B cell (primary cell): ENCODE measurements at regions not wholly inside any gene's neighbourhood (a gene's known extent, or its start where the extent isn't known, plus 50 kb on each side); places are given as distances from the start of the nearest gene placed in this dataset.

Experiments used
- ATAC-seq: fragments of 200-7000 bp; cut with Tn5 transposase; one replicate; pipeline ENCODE4 v1.10.0; 2021; ENCODE audit warnings: low read depth, mild to moderate bottlenecking, moderate number of reproducible peaks, moderate library complexity
- CTCF ChIA-PET: fragments of 350-600 bp; sonication (Branson Sonifier 250); formaldehyde crosslinking; loops from one replicate; lab custom pipeline; 2021; ENCODE audit warnings: antibody characterized with exemption, inconsistent platforms; lab: Charles Lee
- POLR2A ChIA-PET: fragments of 350-600 bp; sonication (Branson Sonifier 250); formaldehyde crosslinking; loops from one replicate; lab custom pipeline; 2021; ENCODE audit warnings: antibody characterized with exemption; lab: Charles Lee
- DNase-seq: peaks from one replicate; pipeline ENCODE4 v3.0.0; 2013
- H2AFZ ChIP-seq: 2 replicates; pipeline ENCODE4 v1.6.1; 2012; ENCODE audit warnings: mild to moderate bottlenecking, low read depth, low read length; ENCODE audit not compliant: insufficient read depth, poor library complexity, severe bottlenecking
- H3K27ac ChIP-seq, 2 donors: 1 replicate in 1 of 2; 2 replicates in 1 of 2; pipeline ENCODE4 v1.5.1; 2012 to 2013; ENCODE audit warnings: low read length in 2 of 2, mild to moderate bottlenecking in 2 of 2, moderate library complexity in 1 of 2
- H3K27me3 ChIP-seq, 4 experiments: fragments of 200-600 bp in 1 of 4; sonication (generic) in 1 of 4; replicated peaks in 1 of 4; 1 replicate in 2 of 4; 2 replicates in 2 of 4; pipeline versions ENCODE4 v1.6.1 to v1.7.0; 2013 to 2016; ENCODE audit warnings: low read length in 3 of 4, mild to moderate bottlenecking in 2 of 4, mixed read lengths in 1 of 4, moderate library complexity in 1 of 4; ENCODE audit not compliant: insufficient read depth in 4 of 4, control insufficient read depth in 3 of 4; ENCODE audit errors: control extremely low read depth in 1 of 4
- H3K36me3 ChIP-seq, 2 experiments: replicated peaks in 1 of 2; 1 replicate in 1 of 2; 2 replicates in 1 of 2; pipeline versions ENCODE4 v1.6.1 to v1.7.1; 2013; ENCODE audit warnings: low read length in 1 of 2; ENCODE audit not compliant: insufficient read depth in 2 of 2, control insufficient read depth in 1 of 2; ENCODE audit errors: control extremely low read depth in 1 of 2, extremely low read depth in 1 of 2
- H3K4me1 ChIP-seq, 2 donors: fragments of 200-600 bp in 1 of 2; sonication (generic) in 1 of 2; 1 replicate in 1 of 2; 2 replicates in 1 of 2; pipeline versions ENCODE4 v1.5.1 to v1.6.1; 2013 to 2017; ENCODE audit warnings: low read length in 2 of 2; ENCODE audit not compliant: control insufficient read depth in 2 of 2, insufficient read depth in 2 of 2
- H3K4me2 ChIP-seq: replicated peaks from 2 replicates; pipeline ENCODE3; 2012; ENCODE audit warnings: mild to moderate bottlenecking, low read depth, low read length; ENCODE audit not compliant: poor library complexity, severe bottlenecking
- H3K4me3 ChIP-seq, 5 experiments: fragments of 200-600 bp in 1 of 5; sonication (generic) in 1 of 5; 1 replicate in 3 of 5; 2 replicates in 2 of 5; pipeline versions ENCODE4 v1.5.1 to v1.7.0; 2011 to 2016; ENCODE audit warnings: low read length in 4 of 5, mild to moderate bottlenecking in 4 of 5, low read depth in 2 of 5, control low read depth in 1 of 5, moderate library complexity in 1 of 5; ENCODE audit not compliant: insufficient read depth in 1 of 5; ENCODE audit errors: control extremely low read depth in 1 of 5, extremely low read depth in 1 of 5
- H3K79me2 ChIP-seq: fragments of 200-600 bp; sonication (generic); one replicate; pipeline ENCODE4 v1.6.0; 2016; ENCODE audit warnings: low read length; ENCODE audit not compliant: control insufficient read depth, insufficient read depth
- H3K9ac ChIP-seq: fragments of 200-600 bp; sonication (generic); 2 replicates; pipeline ENCODE4 v1.6.1; 2017; ENCODE audit warnings: mild to moderate bottlenecking, low read length, moderate library complexity
- H3K9me3 ChIP-seq, 3 donors: one replicate each; pipeline versions ENCODE4 v1.6.1 to v1.7.1; 2013; ENCODE audit warnings: low read length in 2 of 3; ENCODE audit not compliant: control insufficient read depth in 2 of 3, insufficient read depth in 1 of 3; ENCODE audit errors: control extremely low read depth in 1 of 3
- H4K20me1 ChIP-seq: 2 replicates; pipeline ENCODE4 v1.6.0; 2012; ENCODE audit warnings: mild to moderate bottlenecking, low read length; ENCODE audit not compliant: insufficient read depth, control insufficient read depth, poor library complexity, severe bottlenecking
- H3K27ac Mint-ChIP-seq: one replicate; pipeline ENCODE4 v1.8.0; 2021; ENCODE audit warnings: mixed read lengths
- H3K27me3 Mint-ChIP-seq: one replicate; pipeline ENCODE4 v1.8.0; 2021; ENCODE audit warnings: mixed read lengths
- H3K4me1 Mint-ChIP-seq: one replicate; pipeline ENCODE4 v1.8.0; 2021; ENCODE audit warnings: mixed read lengths
- H3K4me3 Mint-ChIP-seq: one replicate; pipeline ENCODE4 v1.8.0; 2021; ENCODE audit warnings: mixed read lengths
- H3K9me3 Mint-ChIP-seq: one replicate; pipeline ENCODE4 v1.8.0; 2022; ENCODE audit warnings: mixed read lengths; ENCODE audit not compliant: insufficient read depth
- CTCF ChIP-seq: fragments of 200-600 bp; IDR thresholded peaks from one replicate; pipeline ENCODE4 v1.8.0; 2022; ENCODE audit warnings: antibody characterized with exemption, mild to moderate bottlenecking
- EZH2 ChIP-seq: IDR thresholded peaks from 2 replicates; pipeline ENCODE4 v1.6.1; 2012; ENCODE audit warnings: borderline replicate concordance, low read depth, mild to moderate bottlenecking, moderate library complexity, low read length; ENCODE audit not compliant: insufficient read depth, poor library complexity, severe bottlenecking
- WGBS: methylation state at CpG from one replicate; pipeline ENCODE4 v1.1.5; 2013; ENCODE audit warnings: missing lambda C conversion rate; ENCODE audit not compliant: insufficient coverage; 5-methylcytosine and 5-hydroxymethylcytosine counted together
- intact Hi-C: fragments of 100-400 bp; cut with micrococcal nuclease; formaldehyde crosslinking; loops from one replicate; pipeline ENCODE4 v1.10.0; 2022

- H3K4me1 ChIP-seq, result peaks cover 20 to 42% of the 10 kb centered on the region in 2 donors
- no peak overlapping the region for H3K4me2 ChIP-seq
- CTCF ChIA-PET, result interaction anchor here (2.4 to 2.6 kb wide), 2 partner anchors 286 to 567 kb away, joined by 6 to 16 read pairs; no protein-coding TSS in a partner anchor
- peaks cover 0 to 14% (median 0%) of the 10 kb centered on the region in 3 donors for H3K9me3 ChIP-seq
- intact Hi-C loops, result loop anchor here (2.0 kb wide), 1 partner anchor 339 kb away; the partner anchor contains the start of gene GEMIN4
- DNase-seq, result no peak
- peaks cover 4% of the 10 kb centered on the region for H3K9me3 Mint-ChIP-seq
- H4K20me1 ChIP-seq, result peaks cover 5% of the 10 kb centered on the region
- peaks cover 14% of the 10 kb centered on the region for H3K27me3 Mint-ChIP-seq
- no peak for TF ChIP-seq CTCF
- TF ChIP-seq EZH2, result no peak
- H3K4me3 ChIP-seq, result no peak overlapping the region
- H3K36me3 ChIP-seq, result no peaks in the 10 kb centered on the region
- peaks cover 51% of the 10 kb centered on the region for H3K4me1 Mint-ChIP-seq
- no peak overlapping the region for H3K27ac ChIP-seq
- no peak overlapping the region for H3K27ac Mint-ChIP-seq
- H3K4me3 Mint-ChIP-seq, result peak overlapping the region; percentile 6
- 13% methylated on average over 18 of the region's 25 CpGs for WGBS
- peaks cover 0 to 25% (median 2%) of the 10 kb centered on the region in 4 experiments for H3K27me3 ChIP-seq
- POLR2A ChIA-PET, result no interaction called here
- peaks cover 6% of the 10 kb centered on the region for H3K79me2 ChIP-seq
- no peak overlapping the region for H3K9ac ChIP-seq
- ATAC-seq, result no peak
- no peak overlapping the region for H2AFZ ChIP-seq
Observed at GRCh38 chr17:413706-414380, 61.2 kb upstream of the RPH3AL start.

DNA sequence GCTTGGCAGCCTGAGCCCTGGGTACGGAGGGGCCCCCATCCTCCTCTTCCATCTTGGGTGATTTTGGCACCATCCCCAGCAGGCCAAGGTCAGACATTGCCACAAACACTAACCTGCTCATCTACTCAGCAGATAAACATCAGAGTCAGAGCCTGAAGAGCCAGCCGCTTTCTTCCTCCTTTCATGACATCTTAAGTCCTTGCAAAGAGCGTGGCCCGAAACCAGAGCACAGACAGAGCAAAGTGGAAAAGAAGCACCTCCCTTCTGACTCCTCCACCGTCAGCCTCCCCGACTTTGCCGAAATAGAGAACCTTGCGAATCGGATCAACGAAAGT, 60.4 kb upstream of the RPH3AL start:
- ATAC-seq, result no peak
- intact Hi-C loops, result loop anchor here (2.0 kb wide), 1 partner anchor 340 kb away; the partner anchor contains the start of gene GEMIN4
- ChIA-PET CTCF (interaction anchor here (0.8 to 3.3 kb wide), 13 partner anchors 9 to 584 kb away, joined by 3 to 128 read pairs (median 7); partner anchors contain the start of gene TIMM22), POLR2A (interaction anchor here (1.3 kb wide), 1 partner anchor 568 kb away, joined by 4 read pairs; no protein-coding TSS in a partner anchor)
- Histone ChIP-seq H3K4me3 (no peak overlapping the region), H3K79me2 (peaks cover 6% of the 10 kb centered on the region), H3K36me3 (no peaks in the 10 kb centered on the region), H3K4me2 (no peak overlapping the region), H3K4me1 (peaks cover 20 to 42% of the 10 kb centered on the region in 2 donors), H3K27me3 (peaks cover 0 to 19% (median 2%) of the 10 kb centered on the region in 4 experiments), H2AFZ (no peak overlapping the region), H3K9ac (no peak overlapping the region), H3K9me3 (peaks cover 0 to 16% (median 0%) of the 10 kb centered on the region in 3 donors), H3K27ac (no peak overlapping the region), H4K20me1 (peaks cover 5% of the 10 kb centered on the region)
- H3K27ac Mint-ChIP-seq, result peak overlapping the region; percentile 37
- no peak for TF ChIP-seq EZH2
- no peak for TF ChIP-seq CTCF
- no peak overlapping the region for H3K4me3 Mint-ChIP-seq
- H3K9me3 Mint-ChIP-seq, result peaks cover 4% of the 10 kb centered on the region
- DNase-seq, result no peak
- peaks cover 14% of the 10 kb centered on the region for H3K27me3 Mint-ChIP-seq
- 45% methylated on average over 10 of the region's 10 CpGs for WGBS
- peaks cover 51% of the 10 kb centered on the region for H3K4me1 Mint-ChIP-seq
